Heart right ventricle (tissue), 16 donors: ENCODE measurements at regions not wholly inside any gene's neighbourhood (a gene's known extent, or its start where the extent isn't known, plus 50 kb on each side); places are given as distances from the start of the nearest gene placed in this dataset.
"Not testable (repeated sequence)": the region's sequence is repeated elsewhere in the genome, so short reads cannot be mapped to it uniquely, and the experiment has no call there.

Experiments used
- ATAC-seq, 8 donors: fragments of 200-7000 bp; cut with Tn5 transposase; one replicate each; pipeline ENCODE4 v1.9.1; 2020; ENCODE audit warnings: mild to moderate bottlenecking in 8 of 8, moderate library complexity in 8 of 8, moderate number of reproducible peaks in 1 of 8
- DNase-seq, 2 donors: peaks; one replicate each; pipeline ENCODE4 v3.0.0-alpha.2; 2020
- H3K27ac ChIP-seq, 10 donors: fragments of 200-600 bp; sonication (generic) in 2 of 10; one replicate each; pipeline versions ENCODE4 v1.5.0 to v1.8.0; 2020 to 2022; ENCODE audit warnings: mild to moderate bottlenecking in 3 of 10
- H3K27me3 ChIP-seq, 7 donors: fragments of 200-600 bp; one replicate each; pipeline ENCODE4 v1.8.0; 2021 to 2022; ENCODE audit warnings: mild to moderate bottlenecking in 2 of 7
- H3K36me3 ChIP-seq, 9 donors: fragments of 200-600 bp; sonication (generic) in 1 of 9; one replicate each; pipeline versions ENCODE4 v1.5.0 to v1.8.0; 2020 to 2022; ENCODE audit warnings: mild to moderate bottlenecking in 2 of 9
- H3K4me1 ChIP-seq, 9 donors: fragments of 200-600 bp; sonication (generic) in 1 of 9; one replicate each; pipeline versions ENCODE4 v1.5.0 to v1.8.0; 2020 to 2022; ENCODE audit warnings: mild to moderate bottlenecking in 4 of 9
- H3K4me3 ChIP-seq, 10 donors: fragments of 200-600 bp; sonication (generic) in 2 of 10; one replicate each; pipeline versions ENCODE4 v1.5.0 to v1.8.0; 2020 to 2022; ENCODE audit warnings: mild to moderate bottlenecking in 7 of 10, moderate library complexity in 2 of 10
- H3K9me3 ChIP-seq, 11 donors: fragments of 200-600 bp in 10 of 11; sonication (generic) in 2 of 11; one replicate each; pipeline versions ENCODE4 v1.5.0 to v1.8.0; 2013 to 2022; ENCODE audit warnings: mild to moderate bottlenecking in 2 of 11, control low read depth in 1 of 11, moderate library complexity in 1 of 11
- WGBS, 2 donors: extraction: QIAGEN DNeasy Blood & Tissue Kit; methylation state at CpG; one replicate each; pipeline ENCODE4 v1.1.7; 2013; ENCODE audit warnings: inconsistent platforms in 1 of 2; 5-methylcytosine and 5-hydroxymethylcytosine counted together
- intact Hi-C, 10 donors: fragments of 100-400 bp; cut with DNase I; formaldehyde crosslinking; loops; one replicate each; pipeline versions ENCODE4 v1.11.1 to v1.14.2; 2022
- TF ChIP-seq, protein P1 (sequence below), 9 donors: fragments of 200-600 bp; sonication (generic) in 2 of 9; IDR thresholded peaks; one replicate each; pipeline versions ENCODE4 v1.5.0 to v1.8.0; 2021 to 2022; ENCODE audit warnings: antibody characterized with exemption in 9 of 9, mild to moderate bottlenecking in 5 of 9, moderate library complexity in 1 of 9
- donor health status: Arrhythmogenic right ventricular cardiomyopathy.
- donor health status: ischemic (EF 13 %, LVEDD 7.1; RV severe dilation, severe dysfunction).
- donor health status: healthy with polysubstance abuse.
- donor health status: DM: no; HTN: yes; CAD: no.
- donor health status: DM: no; HTN: no; CAD: no.
- donor health status: ischemic (EF 25% LVEDD 6.9; RV normal size, moderate dysfunction).
- donor health status: ischemic (EF 25% LVEDD 5.7; RV mildly dilated, moderate dysfunction).
- donor health status: healthy.
- donor health status: DM: yes; HTN: yes; CAD: no.
- donor health status: Ischemic cardiomyopathy.
- donor health status: ischemic (EF 35%, LVEDD 5.7; RV mildly dilated, moderate dysfunction).
- donor health status: nonischemic (EF 11% LVEDD 7.7; RV severe dilation, severe dysfunction).
- donor health status: DM: yes; HTN: yes; CAD: no.
- donor health status: PGD.
- donor health status: ischemic (EF 29% LVEDD 5.4; RV normal size, mild dysfunction).
- donor health status: nonischemic (EF 23%, LVEDD 6.1; RV moderate dilation, normal function).

DNA sequence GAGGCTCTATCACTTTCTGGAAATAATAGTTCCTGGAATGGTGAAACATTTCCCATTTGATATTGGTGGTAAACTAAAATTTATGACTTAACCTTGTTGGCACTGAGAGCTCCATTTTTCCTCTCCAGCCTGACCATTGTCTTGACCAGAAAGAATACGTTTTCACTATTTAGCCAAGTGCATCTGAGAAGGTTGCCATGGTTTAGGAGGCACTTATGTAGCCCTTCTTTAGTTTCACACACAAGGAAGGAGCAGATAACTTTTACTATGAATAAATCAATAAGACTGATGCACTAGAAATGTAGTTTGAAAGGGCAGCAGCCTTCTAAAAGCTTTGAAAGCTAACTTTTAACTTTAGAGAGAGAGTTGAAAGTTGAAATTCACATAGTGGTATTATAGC lies 1045.5 kb upstream of the CDH6 start:
- TF ChIP-seq, protein P1, sequence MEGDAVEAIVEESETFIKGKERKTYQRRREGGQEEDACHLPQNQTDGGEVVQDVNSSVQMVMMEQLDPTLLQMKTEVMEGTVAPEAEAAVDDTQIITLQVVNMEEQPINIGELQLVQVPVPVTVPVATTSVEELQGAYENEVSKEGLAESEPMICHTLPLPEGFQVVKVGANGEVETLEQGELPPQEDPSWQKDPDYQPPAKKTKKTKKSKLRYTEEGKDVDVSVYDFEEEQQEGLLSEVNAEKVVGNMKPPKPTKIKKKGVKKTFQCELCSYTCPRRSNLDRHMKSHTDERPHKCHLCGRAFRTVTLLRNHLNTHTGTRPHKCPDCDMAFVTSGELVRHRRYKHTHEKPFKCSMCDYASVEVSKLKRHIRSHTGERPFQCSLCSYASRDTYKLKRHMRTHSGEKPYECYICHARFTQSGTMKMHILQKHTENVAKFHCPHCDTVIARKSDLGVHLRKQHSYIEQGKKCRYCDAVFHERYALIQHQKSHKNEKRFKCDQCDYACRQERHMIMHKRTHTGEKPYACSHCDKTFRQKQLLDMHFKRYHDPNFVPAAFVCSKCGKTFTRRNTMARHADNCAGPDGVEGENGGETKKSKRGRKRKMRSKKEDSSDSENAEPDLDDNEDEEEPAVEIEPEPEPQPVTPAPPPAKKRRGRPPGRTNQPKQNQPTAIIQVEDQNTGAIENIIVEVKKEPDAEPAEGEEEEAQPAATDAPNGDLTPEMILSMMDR (IDR thresholded peaks at IDR 0.05): no peak
- DNase-seq (no peak), ATAC-seq (no peak)
- intact Hi-C loops: no loop called here
- Histone ChIP-seq H3K9me3 (peaks cover 0 to 25% (median 0%) of the 10 kb centered on the region in 11 donors), H3K4me1 (no peaks in the 10 kb centered on the region), H3K27me3 (no peaks in the 10 kb centered on the region), H3K36me3 (no peaks in the 10 kb centered on the region), H3K27ac (no peak overlapping the region), H3K4me3 (no peak overlapping the region)
- WGBS, 2 donors: 42 to 51% methylated on average over 1 of the region's 1 CpG

GRCh38 chr5:30144059-30144458 lies 1049.4 kb upstream of the CDH6 start:
- not testable (repeated sequence) for H3K27me3 ChIP-seq, H3K27ac ChIP-seq, DNase-seq, ATAC-seq, H3K36me3 ChIP-seq, H3K4me3 ChIP-seq, H3K4me1 ChIP-seq
- intact Hi-C loops: loop anchor here in 1 of 10 donors (2.0 kb wide), 1 partner anchor 37 kb away; no protein-coding TSS in a partner anchor
- peaks cover 0 to 44% (median 0%) of the 10 kb centered on the region in 11 donors for H3K9me3 ChIP-seq
- WGBS, 2 donors: 62 to 73% methylated on average over 4 of the region's 4 CpGs

DNA sequence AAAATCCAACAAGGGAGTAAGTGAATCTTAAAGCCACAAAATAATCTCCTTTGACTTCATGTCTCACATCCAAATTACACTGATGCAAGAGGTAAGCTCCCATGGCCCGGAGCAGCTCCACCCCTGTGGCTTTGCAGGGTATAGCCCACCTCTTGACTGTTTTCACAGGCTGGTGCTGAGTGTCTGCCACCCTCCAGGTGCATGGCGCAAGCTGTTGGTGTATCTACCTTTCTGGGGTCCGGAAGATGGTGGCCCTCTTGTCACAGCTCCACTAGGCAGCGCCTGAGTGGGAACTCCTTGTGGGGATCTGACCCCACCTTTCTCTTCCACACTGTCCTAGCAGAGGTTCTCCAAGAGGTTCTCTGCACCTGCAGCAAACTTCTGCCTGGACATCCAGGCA lies 1051.1 kb upstream of the CDH6 start:
- H3K4me1 ChIP-seq: no peaks in the 10 kb centered on the region
- WGBS, 2 donors: 60 to 75% methylated on average over 4 of the region's 4 CpGs
- H3K27ac ChIP-seq: no peak overlapping the region
- H3K9me3 ChIP-seq: peaks cover 0 to 44% (median 0%) of the 10 kb centered on the region in 11 donors
- H3K27me3 ChIP-seq: no peaks in the 10 kb centered on the region
- intact Hi-C loops: no loop called here
- TF ChIP-seq, protein P1 (IDR thresholded peaks at IDR 0.05): no peak
- H3K36me3 ChIP-seq: no peaks in the 10 kb centered on the region
- no peak overlapping the region for H3K4me3 ChIP-seq
- DNase-seq (no peak), ATAC-seq (no peak)

GRCh38 chr5:30121043-30121442 lies 1072.4 kb upstream of the CDH6 start:
- WGBS, 2 donors: 59 to 66% methylated on average over 3 of the region's 3 CpGs
- no peaks in the 10 kb centered on the region for H3K36me3 ChIP-seq
- DNase-seq (no peak), ATAC-seq (no peak)
- TF ChIP-seq, protein P1 (IDR thresholded peaks at IDR 0.05): no peak
- peaks cover 0 to 30% (median 0%) of the 10 kb centered on the region in 11 donors for H3K9me3 ChIP-seq
- H3K27me3 ChIP-seq: no peaks in the 10 kb centered on the region
- H3K4me3 ChIP-seq: no peak overlapping the region
- H3K27ac ChIP-seq: no peak overlapping the region
- no peaks in the 10 kb centered on the region for H3K4me1 ChIP-seq
- intact Hi-C loops: no loop called here

DNA sequence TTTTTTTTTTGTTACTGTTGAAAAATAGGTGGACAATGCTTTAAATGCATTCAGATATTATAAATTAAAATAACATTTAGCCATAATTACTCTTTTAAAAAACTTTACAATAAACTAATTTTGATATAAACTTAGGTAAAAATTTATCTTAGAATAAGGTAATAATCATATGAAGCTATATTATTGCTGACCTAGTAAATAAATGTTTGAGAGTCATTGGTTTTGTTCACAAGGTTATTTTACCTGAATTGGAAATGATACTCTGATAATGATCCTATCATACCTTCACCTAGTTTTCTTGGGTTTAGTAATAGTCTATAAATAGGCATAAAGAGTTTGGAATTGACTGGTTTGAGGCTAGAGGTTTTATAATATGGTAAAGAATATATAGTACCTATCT lies 1076.4 kb upstream of the CDH6 start:
- Histone ChIP-seq H3K4me3 (no peak overlapping the region), H3K36me3 (no peaks in the 10 kb centered on the region), H3K9me3 (peaks cover 0 to 41% (median 0%) of the 10 kb centered on the region in 11 donors), H3K27me3 (no peaks in the 10 kb centered on the region), H3K27ac (no peak overlapping the region), H3K4me1 (no peaks in the 10 kb centered on the region)
- DNase-seq (no peak), ATAC-seq (no peak)
- intact Hi-C loops: no loop called here
- TF ChIP-seq, protein P1 (IDR thresholded peaks at IDR 0.05): no peak
